Testis (tissue), 2 donors: ENCODE measurements at regions not wholly inside any gene's neighbourhood (a gene's known extent, or its start where the extent isn't known, plus 50 kb on each side); places are given as distances from the start of the nearest gene placed in this dataset.

Source experiments
- DNase-seq: peaks from one replicate; pipeline ENCODE4 v3.0.0-alpha.2; 2019
- H3K27ac ChIP-seq, 2 donors: fragments of 200-600 bp; sonication (generic); one replicate each; pipeline ENCODE4 v1.5.1; 2019
- H3K27me3 ChIP-seq: fragments of 200-600 bp; sonication (generic); one replicate; pipeline ENCODE4 v1.5.1; 2019
- H3K36me3 ChIP-seq: fragments of 200-600 bp; sonication (generic); one replicate; pipeline ENCODE4 v1.5.1; 2017; ENCODE audit warnings: low read depth; ENCODE audit errors: missing control alignments
- H3K4me1 ChIP-seq: fragments of 200-600 bp; sonication (generic); one replicate; pipeline ENCODE4 v1.5.1; 2019
- H3K4me3 ChIP-seq, 2 donors: fragments of 200-600 bp; sonication (generic); one replicate each; pipeline ENCODE4 v1.5.1; 2017 to 2019
- H3K9me3 ChIP-seq: fragments of 200-600 bp; sonication (generic); one replicate; pipeline ENCODE4 v1.5.1; 2017
- CTCF ChIP-seq, 3 experiments: fragments of 450-650 bp in 2 of 3; fragments of 200-600 bp in 1 of 3; sonication (generic) in 1 of 3; IDR thresholded peaks; one replicate each; pipeline ENCODE4 v1.5.1; 2016 to 2019; ENCODE audit warnings: antibody characterized with exemption in 3 of 3, mild to moderate bottlenecking in 2 of 3, moderate library complexity in 1 of 3
- POLR2A ChIP-seq: fragments of 450-650 bp; IDR thresholded peaks from one replicate; pipeline ENCODE4 v1.6.1; 2017; ENCODE audit warnings: antibody characterized with exemption, mild to moderate bottlenecking, moderate library complexity
- WGBS, 2 donors: methylation state at CpG; one replicate each; pipeline ENCODE4 v1.1.5; 2018; 5-methylcytosine and 5-hydroxymethylcytosine counted together
- intact Hi-C: fragments of 100-400 bp; cut with DNase I; formaldehyde crosslinking; loops from one replicate; pipeline ENCODE4 v1.15.1; 2023; ENCODE audit warnings: low total_unique reads

GRCh38 chr3:43962043-43962442 lies 271.3 kb downstream of the ABHD5 start:
- no peak overlapping the region for H3K4me3 ChIP-seq
- intact Hi-C loops, result no loop called here
- H3K4me1 ChIP-seq, result no peaks in the 10 kb centered on the region
- no peaks in the 10 kb centered on the region for H3K36me3 ChIP-seq
- no peak overlapping the region for H3K27ac ChIP-seq
- no peaks in the 10 kb centered on the region for H3K9me3 ChIP-seq
- 95% methylated on average over 2 of the region's 2 CpGs for WGBS, 2 donors
- no peak for DNase-seq
- TF ChIP-seq CTCF (IDR thresholded peaks at IDR 0.05), result no peak
- no peaks in the 10 kb centered on the region for H3K27me3 ChIP-seq

- WGBS, 2 donors, result 89 to 91% methylated on average over 5 of the region's 5 CpGs
- no peak for TF ChIP-seq POLR2A
- no peak for TF ChIP-seq CTCF (IDR thresholded peaks at IDR 0.05)
Measured at GRCh38 chr3:43963208-43963607, 272.5 kb downstream of the ABHD5 start.

GRCh38 chr3:43964640-43965039 lies 273.9 kb downstream of the ABHD5 start:
- TF ChIP-seq POLR2A (no peak), CTCF (IDR thresholded peaks at IDR 0.05) (no peak)
- Histone ChIP-seq H3K36me3 (no peaks in the 10 kb centered on the region), H3K27me3 (no peaks in the 10 kb centered on the region), H3K4me1 (no peaks in the 10 kb centered on the region), H3K4me3 (no peak overlapping the region), H3K27ac (no peak overlapping the region), H3K9me3 (no peaks in the 10 kb centered on the region)
- 72 to 80% methylated on average over 1 of the region's 1 CpG for WGBS, 2 donors
- DNase-seq, result no peak
- intact Hi-C loops, result no loop called here

More at GRCh38 chr3:43963208-43963607, 272.5 kb downstream of the ABHD5 start:
- Histone ChIP-seq H3K9me3 (no peaks in the 10 kb centered on the region), H3K4me3 (no peak overlapping the region), H3K27ac (no peak overlapping the region), H3K36me3 (no peaks in the 10 kb centered on the region), H3K27me3 (no peaks in the 10 kb centered on the region), H3K4me1 (no peaks in the 10 kb centered on the region)
- intact Hi-C loops, result no loop called here
- no peak for DNase-seq

GRCh38 chr3:43965656-43966055 lies 274.9 kb downstream of the ABHD5 start:
- no peak overlapping the region for H3K27ac ChIP-seq
- DNase-seq, result no peak
- no peaks in the 10 kb centered on the region for H3K4me1 ChIP-seq
- no peak overlapping the region for H3K4me3 ChIP-seq
- TF ChIP-seq CTCF (IDR thresholded peaks at IDR 0.05) (no peak), POLR2A (no peak)
- WGBS, 2 donors, result 92 to 96% methylated on average over 1 of the region's 1 CpG
- H3K36me3 ChIP-seq, result no peaks in the 10 kb centered on the region
- no peaks in the 10 kb centered on the region for H3K27me3 ChIP-seq
- intact Hi-C loops, result no loop called here
- H3K9me3 ChIP-seq, result no peaks in the 10 kb centered on the region

GRCh38 chr3:43966126-43966525 lies 275.4 kb downstream of the ABHD5 start:
- 87 to 92% methylated on average over 6 of the region's 6 CpGs for WGBS, 2 donors
- Histone ChIP-seq H3K27me3 (no peaks in the 10 kb centered on the region), H3K9me3 (no peaks in the 10 kb centered on the region), H3K36me3 (no peaks in the 10 kb centered on the region), H3K27ac (no peak overlapping the region), H3K4me3 (no peak overlapping the region), H3K4me1 (no peaks in the 10 kb centered on the region)
- DNase-seq, result no peak
- intact Hi-C loops, result no loop called here
- TF ChIP-seq POLR2A, result no peak
- no peak for TF ChIP-seq CTCF (IDR thresholded peaks at IDR 0.05)
